GM10266 (cell line): ENCODE measurements at regions not wholly inside any gene's neighbourhood (a gene's known extent, or its start where the extent isn't known, plus 50 kb on each side); places are given as distances from the start of the nearest gene placed in this dataset.

Experiments
- DNase-seq: peaks from one replicate; pipeline ENCODE4 v3.0.0; 2012; ENCODE audit errors: extremely low spot score
- CTCF ChIP-seq: IDR thresholded peaks from 2 replicates; pipeline ENCODE4 v1.5.1; 2012; ENCODE audit warnings: mild to moderate bottlenecking, low read depth; ENCODE audit not compliant: control insufficient read depth, insufficient read depth; ENCODE audit errors: missing control alignments

DNA sequence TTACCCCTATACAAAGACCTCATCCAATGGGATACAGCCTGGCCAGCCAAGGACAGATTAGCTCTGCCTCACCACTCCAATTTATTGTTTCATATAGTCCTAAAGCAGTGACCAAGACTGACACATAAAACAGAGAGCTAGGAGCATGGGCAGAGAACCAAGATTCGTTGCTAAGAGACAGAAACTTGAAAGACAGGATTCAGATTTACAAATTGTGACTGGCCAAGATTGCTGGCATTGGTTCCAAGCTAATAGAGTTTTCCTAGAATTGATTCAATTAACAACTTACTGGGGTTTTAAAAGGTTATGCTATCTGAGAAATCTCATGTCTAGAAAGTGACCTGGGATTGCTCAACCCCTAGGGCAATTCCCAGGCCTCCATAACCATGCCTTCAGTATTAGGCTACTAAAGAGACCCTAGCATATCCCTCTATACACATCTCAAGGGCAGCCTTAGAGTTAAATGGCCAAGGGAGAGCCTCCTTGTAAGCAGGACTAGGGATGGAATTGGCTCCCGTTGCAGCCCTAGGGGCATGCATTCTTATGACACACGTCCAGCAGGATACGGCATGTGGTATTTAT lies 75.6 kb downstream of the ICOS start:
- TF ChIP-seq CTCF: no peak
- no peak for DNase-seq

DNA sequence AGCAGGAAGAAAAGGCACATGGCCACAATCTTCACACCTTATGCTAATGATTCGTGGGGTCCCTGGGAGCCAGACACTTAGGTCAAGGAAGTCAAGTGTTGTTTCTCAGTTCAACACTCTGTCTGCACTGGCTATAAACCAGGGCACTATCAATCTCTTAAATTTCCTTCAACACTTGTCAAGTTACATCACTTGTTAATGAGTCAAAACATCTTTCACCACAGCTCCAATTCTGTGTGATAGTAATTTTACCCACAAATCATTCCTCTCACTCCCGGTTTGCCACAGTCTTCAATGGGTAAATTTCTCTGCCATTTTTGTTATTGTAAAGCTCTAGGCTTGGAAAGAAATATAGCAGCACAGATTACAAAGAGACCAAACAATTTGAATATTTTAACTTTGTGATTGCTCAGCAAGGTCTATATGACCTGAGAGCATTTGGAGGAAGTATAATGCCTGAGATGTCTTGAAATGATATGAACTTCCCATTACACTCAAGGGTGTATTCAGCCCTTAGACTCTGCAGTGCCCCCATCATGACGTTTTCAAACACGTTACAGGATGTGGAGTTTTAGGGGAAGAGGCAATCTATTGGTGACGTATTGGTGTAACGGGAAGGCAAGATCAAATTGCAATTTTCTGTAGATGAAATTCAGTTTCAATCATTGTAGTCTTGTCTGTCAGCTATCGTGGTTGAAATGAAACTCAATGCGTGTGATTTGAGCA lies 78.7 kb downstream of the ICOS start:
- TF ChIP-seq CTCF: no peak
- no peak for DNase-seq

DNA sequence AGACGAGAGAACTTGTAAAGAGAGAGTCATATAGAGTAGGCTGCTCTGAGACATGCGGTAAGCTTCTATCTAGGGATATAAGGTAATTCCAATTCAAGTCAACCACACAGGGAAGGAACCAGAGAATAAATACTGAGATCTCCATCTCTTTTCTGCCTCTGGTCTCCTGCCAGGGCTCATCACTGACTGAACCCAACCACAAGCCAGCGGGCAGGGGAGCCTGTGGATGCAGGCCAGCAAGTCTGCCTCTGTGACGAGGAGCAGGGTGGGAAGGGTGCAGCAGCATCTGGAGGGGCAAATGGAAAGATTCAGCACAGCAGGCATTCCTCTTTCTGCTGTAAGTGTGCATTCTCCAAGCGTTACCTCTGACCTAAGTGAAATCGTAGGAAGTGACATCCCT lies 82.2 kb downstream of the ICOS start:
- no peak for DNase-seq
- TF ChIP-seq CTCF: no peak

DNA sequence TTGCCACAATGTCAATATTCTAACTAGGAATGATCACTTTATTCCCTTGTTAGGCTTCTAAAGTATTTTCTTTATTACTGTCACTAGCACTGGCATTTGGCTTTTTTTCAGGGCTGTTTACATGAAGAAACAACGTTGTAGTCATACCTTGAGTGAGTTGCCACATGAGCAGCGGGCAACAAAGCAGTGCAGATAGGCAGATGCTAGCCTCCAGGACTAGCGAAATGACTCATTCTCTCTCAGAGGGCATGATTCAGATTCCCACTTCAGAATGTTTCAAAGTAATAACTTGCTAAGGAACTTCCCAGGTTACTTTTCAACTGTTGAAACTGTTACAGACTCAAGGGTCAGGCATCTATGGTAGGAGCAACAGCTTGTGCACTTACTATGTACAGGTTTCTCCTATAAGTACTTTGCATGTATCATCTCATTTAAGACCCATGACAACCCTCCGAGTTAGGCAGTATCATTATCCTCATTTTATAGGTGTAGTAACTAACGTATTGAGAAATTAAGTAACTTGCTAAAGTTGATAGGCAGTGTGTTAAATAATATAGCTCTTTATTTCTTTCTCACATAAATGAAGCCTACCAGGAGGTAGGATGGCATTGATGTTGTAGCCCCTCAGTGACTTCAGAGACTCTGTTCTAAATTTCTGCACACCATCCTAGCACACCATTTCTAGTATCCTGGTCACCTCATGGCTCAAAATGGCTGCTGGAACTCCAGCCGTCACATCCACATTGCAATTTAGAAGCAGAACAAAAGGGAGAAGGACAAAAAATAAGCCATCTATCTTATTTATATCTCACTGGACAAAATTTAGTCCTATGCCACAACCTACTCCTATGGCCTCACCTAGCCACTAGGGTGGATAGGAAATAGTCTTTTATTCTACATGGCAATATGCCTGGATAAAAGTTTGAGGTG lies 83.3 kb downstream of the ICOS start:
- TF ChIP-seq CTCF: no peak
- no peak for DNase-seq

DNA sequence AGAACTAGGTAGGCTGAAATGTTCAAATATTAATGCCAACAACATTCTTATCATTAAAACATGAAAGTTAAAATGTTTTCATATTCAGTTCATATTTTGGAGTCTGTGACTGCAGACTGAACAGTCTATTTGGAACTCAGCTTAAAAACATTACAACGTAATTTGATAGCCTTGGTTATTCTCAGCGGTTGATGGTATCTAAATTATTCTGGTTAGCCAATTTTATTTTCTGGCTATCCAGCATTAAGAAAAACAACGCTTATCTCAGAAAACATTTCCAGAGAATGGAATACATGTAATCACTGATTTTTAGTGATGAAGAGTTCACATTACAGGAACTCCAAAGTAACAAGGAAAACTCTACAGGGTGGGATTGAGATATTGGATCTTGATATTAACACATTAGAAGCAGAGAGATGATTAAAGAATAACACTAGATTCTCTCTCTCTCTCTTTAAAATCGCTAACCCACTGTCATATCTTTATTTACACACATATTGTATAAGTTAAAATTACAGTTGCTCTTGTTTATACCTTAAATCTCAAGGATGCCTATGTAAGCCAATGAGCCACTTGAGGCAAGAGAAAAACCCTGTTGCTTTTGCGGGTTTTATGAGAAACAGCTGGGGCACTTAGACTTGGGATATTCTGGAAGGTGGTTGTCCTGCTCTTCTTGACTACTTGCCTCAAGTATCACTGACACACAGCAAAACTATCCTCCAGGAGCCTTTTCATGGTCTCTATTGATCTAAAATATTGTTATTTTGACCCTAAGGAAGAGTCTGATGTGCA lies 84.9 kb downstream of the ICOS start:
- no peak for TF ChIP-seq CTCF
- DNase-seq: no peak

GRCh38 chr2:204022550-204022949 lies 86.0 kb downstream of the ICOS start:
- no peak for TF ChIP-seq CTCF
- DNase-seq: no peak
